ENCODE measurements at regions not wholly inside any gene's neighbourhood (a gene's known extent, or its start where the extent isn't known, plus 50 kb on each side); places are given as distances from the start of the nearest gene placed in this dataset.

DNA sequence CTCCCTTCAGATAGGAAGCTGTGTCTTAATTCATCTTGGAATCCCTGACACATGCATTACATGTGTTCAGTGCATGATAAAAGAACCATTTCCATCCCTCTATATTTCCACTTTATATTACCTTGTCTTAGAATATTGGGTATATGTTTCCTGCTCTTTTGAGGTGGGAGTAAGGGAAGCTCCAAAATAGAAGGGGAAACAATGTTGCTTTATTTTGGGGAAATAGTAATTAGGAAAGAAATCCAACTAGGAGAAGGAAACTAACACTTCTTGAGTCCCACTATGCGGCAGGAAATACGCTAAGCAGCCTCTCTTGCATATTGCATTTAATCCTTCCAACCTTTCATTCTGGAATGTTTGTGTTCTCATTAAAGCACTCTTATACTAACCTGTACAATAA, 89.4 kb upstream of the VAV3 start:
- 65 to 92% methylated on average over 2 of the region's 2 CpGs for WGBS, 2 donors

GRCh38 chr1:108053270-108054013, 88.5 kb upstream of the VAV3 start:
- intact Hi-C loops (cut with DNase I) = no loop called here
- no peak overlapping the region for H3K4me3 ChIP-seq (ENCODE audit: low read length in 2 of 2)
- no peak for DNase-seq
- 71 to 75% methylated on average over 4 of the region's 4 CpGs for WGBS, 2 donors
- H3K4me1 ChIP-seq (ENCODE audit: control insufficient read depth in 1 of 2, insufficient read depth in 2 of 2, low read length in 2 of 2) = no peaks in the 10 kb centered on the region
- ATAC-seq (ENCODE audit: low FRiP score) = no peak
- H3K36me3 ChIP-seq (ENCODE audit: control insufficient read depth in 1 of 2, insufficient read depth in 2 of 2, low read length in 1 of 2) = no peaks in the 10 kb centered on the region
- no peaks in the 10 kb centered on the region for H3K9me3 ChIP-seq (ENCODE audit: control insufficient read depth, low read length)
- H3K27ac ChIP-seq (ENCODE audit: low read depth in 1 of 2, low read length in 2 of 2) = no peak overlapping the region
- no peaks in the 10 kb centered on the region for H3K27me3 ChIP-seq (ENCODE audit: control insufficient read depth in 1 of 2, insufficient read depth in 2 of 2, low read length in 1 of 2)

More for the DNA sequence above, 89.4 kb upstream of the VAV3 start:
- Histone ChIP-seq H3K27me3 (ENCODE audit: control insufficient read depth in 1 of 2, insufficient read depth in 2 of 2, low read length in 1 of 2) (no peaks in the 10 kb centered on the region), H3K4me3 (ENCODE audit: low read length in 2 of 2) (no peak overlapping the region), H3K27ac (ENCODE audit: low read depth in 1 of 2, low read length in 2 of 2) (no peak overlapping the region), H3K36me3 (ENCODE audit: control insufficient read depth in 1 of 2, insufficient read depth in 2 of 2, low read length in 1 of 2) (no peaks in the 10 kb centered on the region), H3K9me3 (ENCODE audit: control insufficient read depth, low read length) (no peaks in the 10 kb centered on the region), H3K4me1 (ENCODE audit: control insufficient read depth in 1 of 2, insufficient read depth in 2 of 2, low read length in 2 of 2) (no peaks in the 10 kb centered on the region)
- no peak for ATAC-seq (ENCODE audit: low FRiP score)
- intact Hi-C loops (cut with DNase I) = no loop called here
- no peak for DNase-seq

DNA sequence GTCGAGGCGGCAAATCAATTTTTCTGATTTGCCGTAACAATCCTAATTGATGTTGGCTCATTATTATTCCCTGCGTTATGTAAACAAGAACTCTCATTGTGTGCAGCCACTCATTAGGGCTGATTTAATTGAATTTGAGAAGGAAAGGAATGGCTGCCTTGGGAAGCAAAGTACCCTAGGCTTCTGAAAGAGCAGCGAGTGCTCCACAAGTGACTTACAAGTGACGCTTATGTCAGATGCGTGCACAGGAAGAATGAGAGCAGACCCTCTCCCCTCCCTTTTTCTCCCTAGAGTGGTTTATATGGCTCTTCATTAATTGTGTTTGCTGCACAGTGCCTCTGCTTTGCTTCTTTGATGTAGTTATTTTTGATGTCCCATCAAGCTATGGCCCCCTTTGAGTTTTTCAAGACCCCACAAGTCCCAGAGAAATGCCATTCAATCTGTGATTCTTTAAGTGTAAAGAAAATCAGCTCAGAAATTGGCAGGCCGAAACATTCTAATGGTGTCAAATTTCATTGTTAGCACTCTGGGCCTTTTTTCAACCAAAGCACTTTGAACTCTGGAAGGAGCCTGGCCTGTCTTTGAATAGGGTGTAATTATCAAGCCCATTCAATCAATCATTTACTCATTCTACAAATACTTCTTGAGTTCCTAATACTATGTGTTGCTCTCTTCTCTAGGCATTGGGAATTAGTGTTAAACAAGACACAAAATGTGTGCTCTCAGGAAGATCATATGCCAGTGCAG, 86.8 kb upstream of the VAV3 start:
- 84 to 88% methylated on average over 8 of the region's 8 CpGs for WGBS, 2 donors
- Histone ChIP-seq H3K4me1 (ENCODE audit: control insufficient read depth in 1 of 2, insufficient read depth in 2 of 2, low read length in 2 of 2) (no peaks in the 10 kb centered on the region), H3K4me3 (ENCODE audit: low read length in 2 of 2) (no peak overlapping the region)

GRCh38 chr1:108050911-108051629, 86.1 kb upstream of the VAV3 start:
- H3K9me3 ChIP-seq (ENCODE audit: control insufficient read depth, low read length) = peaks cover 2% of the 10 kb centered on the region
- H3K27me3 ChIP-seq (ENCODE audit: control insufficient read depth in 1 of 2, insufficient read depth in 2 of 2, low read length in 1 of 2) = no peaks in the 10 kb centered on the region
- ATAC-seq (ENCODE audit: low FRiP score) (no peak), DNase-seq (no peak)
- intact Hi-C loops (cut with DNase I) = no loop called here
- no peak overlapping the region for H3K4me3 ChIP-seq (ENCODE audit: low read length in 2 of 2)
- WGBS, 2 donors = 21 to 24% methylated on average over 5 of the region's 5 CpGs
- H3K4me1 ChIP-seq (ENCODE audit: control insufficient read depth in 1 of 2, insufficient read depth in 2 of 2, low read length in 2 of 2) = no peaks in the 10 kb centered on the region
- H3K36me3 ChIP-seq (ENCODE audit: control insufficient read depth in 1 of 2, insufficient read depth in 2 of 2, low read length in 1 of 2) = no peaks in the 10 kb centered on the region
- H3K27ac ChIP-seq (ENCODE audit: low read depth in 1 of 2, low read length in 2 of 2) = no peak overlapping the region

More for the DNA sequence above, 86.8 kb upstream of the VAV3 start:
- no peaks in the 10 kb centered on the region for H3K27me3 ChIP-seq (ENCODE audit: control insufficient read depth in 1 of 2, insufficient read depth in 2 of 2, low read length in 1 of 2)
- H3K27ac ChIP-seq (ENCODE audit: low read depth in 1 of 2, low read length in 2 of 2) = no peak overlapping the region
- no peaks in the 10 kb centered on the region for H3K36me3 ChIP-seq (ENCODE audit: control insufficient read depth in 1 of 2, insufficient read depth in 2 of 2, low read length in 1 of 2)
- peaks cover 2% of the 10 kb centered on the region for H3K9me3 ChIP-seq (ENCODE audit: control insufficient read depth, low read length)
- intact Hi-C loops (cut with DNase I) = no loop called here
- ATAC-seq (ENCODE audit: low FRiP score) (no peak), DNase-seq (no peak)

DNA sequence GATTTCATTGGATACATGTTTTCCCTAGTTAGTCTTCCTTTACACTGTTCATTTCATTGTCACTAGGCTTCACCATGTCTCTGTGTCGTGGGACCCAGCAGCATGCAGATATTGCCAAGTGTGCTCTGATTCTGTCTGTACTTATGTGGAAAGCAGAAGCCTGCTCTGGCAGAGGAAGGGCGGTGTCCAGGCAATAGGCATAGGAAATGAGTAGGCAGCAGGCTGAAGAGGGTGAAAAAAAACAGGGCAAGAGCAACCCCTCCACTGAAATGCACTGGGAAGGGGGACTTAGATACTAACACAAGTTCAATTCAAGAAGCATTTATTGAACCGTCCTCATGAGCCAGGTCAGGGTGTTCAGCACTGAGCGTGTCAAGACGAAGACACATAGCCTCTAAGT, 85.2 kb upstream of the VAV3 start:
- Histone ChIP-seq H3K36me3 (ENCODE audit: control insufficient read depth in 1 of 2, insufficient read depth in 2 of 2, low read length in 1 of 2) (no peaks in the 10 kb centered on the region), H3K9me3 (ENCODE audit: control insufficient read depth, low read length) (peaks cover 2% of the 10 kb centered on the region), H3K4me1 (ENCODE audit: control insufficient read depth in 1 of 2, insufficient read depth in 2 of 2, low read length in 2 of 2) (no peaks in the 10 kb centered on the region), H3K27ac (ENCODE audit: low read depth in 1 of 2, low read length in 2 of 2) (no peak overlapping the region), H3K27me3 (ENCODE audit: control insufficient read depth in 1 of 2, insufficient read depth in 2 of 2, low read length in 1 of 2) (no peaks in the 10 kb centered on the region), H3K4me3 (ENCODE audit: low read length in 2 of 2) (no peak overlapping the region)
- intact Hi-C loops (cut with DNase I) = no loop called here
- ATAC-seq (ENCODE audit: low FRiP score) (peak; percentile 56), DNase-seq (peak; percentile 60 to 74)
- 91% methylated on average over 5 of the region's 5 CpGs for WGBS, 2 donors

DNA sequence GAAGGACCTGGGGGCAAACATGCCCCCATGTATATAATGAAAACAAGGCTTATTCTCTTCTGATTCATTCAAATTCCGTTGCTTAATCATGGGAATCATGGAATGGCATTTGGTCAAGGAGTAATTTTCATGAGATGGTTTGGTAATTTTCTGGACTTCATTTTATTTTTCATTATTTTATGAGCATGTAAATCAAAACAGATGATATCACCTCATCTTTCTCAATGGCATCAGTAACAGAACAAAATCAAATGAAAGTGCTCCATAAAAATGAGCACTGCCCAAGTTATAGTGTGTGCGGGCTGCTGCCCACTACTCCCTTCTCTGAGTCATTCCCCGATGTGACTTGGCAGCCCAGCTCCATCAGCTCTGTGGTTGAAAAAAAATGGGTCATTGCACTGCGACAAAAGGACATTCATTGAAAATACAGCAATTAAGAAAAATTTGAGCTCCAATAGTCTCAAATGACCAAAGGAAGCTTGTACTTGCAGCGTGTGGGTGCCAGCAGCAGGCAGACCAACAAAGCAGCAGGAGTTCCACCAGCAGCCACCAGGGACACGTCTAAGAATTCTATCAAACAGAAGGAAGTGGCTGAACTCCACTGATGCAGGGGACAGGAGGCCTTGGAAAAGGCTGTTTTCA, 84.3 kb upstream of the VAV3 start:
- H3K4me3 ChIP-seq (ENCODE audit: low read length in 2 of 2) = no peak overlapping the region
- H3K36me3 ChIP-seq (ENCODE audit: control insufficient read depth in 1 of 2, insufficient read depth in 2 of 2, low read length in 1 of 2) = no peaks in the 10 kb centered on the region
- WGBS, 2 donors = 48 to 50% methylated on average over 6 of the region's 6 CpGs
- peaks cover 2% of the 10 kb centered on the region for H3K9me3 ChIP-seq (ENCODE audit: control insufficient read depth, low read length)
- no peak overlapping the region for H3K27ac ChIP-seq (ENCODE audit: low read depth in 1 of 2, low read length in 2 of 2)
- no peaks in the 10 kb centered on the region for H3K27me3 ChIP-seq (ENCODE audit: control insufficient read depth in 1 of 2, insufficient read depth in 2 of 2, low read length in 1 of 2)
- no peak for ATAC-seq (ENCODE audit: low FRiP score)
- H3K4me1 ChIP-seq (ENCODE audit: control insufficient read depth in 1 of 2, insufficient read depth in 2 of 2, low read length in 2 of 2) = no peaks in the 10 kb centered on the region
- intact Hi-C loops (cut with DNase I) = no loop called here
- peak in 1 of 2 donors; percentile 73 for DNase-seq

DNA sequence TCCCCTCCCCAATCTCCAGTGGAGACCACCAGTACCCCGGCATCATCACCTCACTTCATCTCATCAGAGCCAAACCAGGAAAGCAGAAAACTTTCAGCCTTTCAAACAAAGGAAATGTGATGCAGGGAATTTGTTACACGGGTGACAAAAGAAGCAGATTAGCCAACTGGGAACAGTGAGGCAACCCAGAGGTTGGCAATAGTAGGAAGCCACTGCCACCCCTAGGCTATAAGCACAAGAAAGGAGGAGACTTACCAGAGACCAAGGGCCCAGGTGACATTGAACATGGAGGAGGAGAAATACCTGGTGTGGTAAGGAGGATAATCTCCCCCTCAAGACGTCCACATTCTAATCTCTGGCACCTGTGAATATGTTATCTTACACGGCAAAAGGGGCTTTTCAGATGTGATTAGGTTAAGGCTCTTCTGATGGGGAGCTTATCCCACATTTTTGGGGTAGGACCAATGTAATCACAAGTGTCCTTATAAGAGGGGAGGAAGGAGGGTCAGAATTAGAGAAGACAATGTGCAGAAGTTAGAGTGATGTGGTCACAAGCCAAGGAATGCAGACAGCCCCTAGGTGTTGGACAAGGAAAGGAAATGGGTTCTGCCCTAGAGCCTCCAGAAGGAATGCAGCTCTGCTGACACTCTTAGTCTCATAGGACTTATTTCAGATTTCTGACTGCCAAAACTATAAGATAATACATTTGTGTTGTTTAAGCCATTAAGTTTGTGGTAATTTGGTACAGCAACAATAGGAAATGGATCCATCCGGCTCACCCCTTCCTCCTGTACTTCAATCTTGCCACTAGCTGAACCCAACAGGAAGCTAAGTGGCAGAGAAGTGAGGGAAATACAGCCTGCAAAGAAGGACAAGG, 83.6 kb upstream of the VAV3 start:
- intact Hi-C loops (cut with DNase I) = no loop called here
- ATAC-seq (ENCODE audit: low FRiP score) (no peak), DNase-seq (no peak)
- Histone ChIP-seq H3K9me3 (ENCODE audit: control insufficient read depth, low read length) (peaks cover 2% of the 10 kb centered on the region), H3K4me1 (ENCODE audit: control insufficient read depth in 1 of 2, insufficient read depth in 2 of 2, low read length in 2 of 2) (no peaks in the 10 kb centered on the region), H3K27me3 (ENCODE audit: control insufficient read depth in 1 of 2, insufficient read depth in 2 of 2, low read length in 1 of 2) (no peaks in the 10 kb centered on the region), H3K27ac (ENCODE audit: low read depth in 1 of 2, low read length in 2 of 2) (no peak overlapping the region), H3K4me3 (ENCODE audit: low read length in 2 of 2) (no peak overlapping the region), H3K36me3 (ENCODE audit: control insufficient read depth in 1 of 2, insufficient read depth in 2 of 2, low read length in 1 of 2) (no peaks in the 10 kb centered on the region)
- 76 to 83% methylated on average over 5 of the region's 5 CpGs for WGBS, 2 donors

DNA sequence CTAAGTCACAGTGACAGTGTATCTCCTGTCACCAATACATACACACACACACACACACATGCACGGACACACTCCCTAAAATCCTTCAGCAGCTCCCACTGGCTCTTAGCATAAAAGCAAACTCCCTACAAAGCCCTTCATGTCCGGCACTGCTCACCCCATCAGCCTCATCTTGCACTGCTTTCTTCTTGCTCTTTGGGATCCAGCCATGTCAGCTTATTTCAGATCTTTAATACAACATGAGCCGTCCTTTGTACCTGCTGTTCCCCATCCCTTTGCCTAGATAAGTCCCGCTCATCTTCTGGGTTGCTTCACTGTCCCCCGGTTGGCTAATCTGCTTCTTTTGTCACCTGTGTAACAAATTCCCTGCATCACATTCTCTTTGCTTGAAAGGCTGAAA, 82.1 kb upstream of the VAV3 start:
- H3K9me3 ChIP-seq (ENCODE audit: control insufficient read depth, low read length) = peaks cover 2% of the 10 kb centered on the region
- H3K36me3 ChIP-seq (ENCODE audit: control insufficient read depth in 1 of 2, insufficient read depth in 2 of 2, low read length in 1 of 2) = no peaks in the 10 kb centered on the region
- DNase-seq (no peak), ATAC-seq (ENCODE audit: low FRiP score) (no peak)
- 71 to 83% methylated on average over 5 of the region's 5 CpGs for WGBS, 2 donors
- no peaks in the 10 kb centered on the region for H3K4me1 ChIP-seq (ENCODE audit: control insufficient read depth in 1 of 2, insufficient read depth in 2 of 2, low read length in 2 of 2)
- no peaks in the 10 kb centered on the region for H3K27me3 ChIP-seq (ENCODE audit: control insufficient read depth in 1 of 2, insufficient read depth in 2 of 2, low read length in 1 of 2)
- intact Hi-C loops (cut with DNase I) = no loop called here
- H3K4me3 ChIP-seq (ENCODE audit: low read length in 2 of 2) = no peak overlapping the region
- no peak overlapping the region for H3K27ac ChIP-seq (ENCODE audit: low read depth in 1 of 2, low read length in 2 of 2)

All from aorta (tissue), 5 donors.